ENCODE measurements at regions not wholly inside any gene's neighbourhood (a gene's known extent, or its start where the extent isn't known, plus 50 kb on each side); places are given as distances from the start of the nearest gene placed in this dataset.
"Not testable (repeated sequence)": the region's sequence is repeated elsewhere in the genome, so short reads cannot be mapped to it uniquely, and the experiment has no call there.

DNA sequence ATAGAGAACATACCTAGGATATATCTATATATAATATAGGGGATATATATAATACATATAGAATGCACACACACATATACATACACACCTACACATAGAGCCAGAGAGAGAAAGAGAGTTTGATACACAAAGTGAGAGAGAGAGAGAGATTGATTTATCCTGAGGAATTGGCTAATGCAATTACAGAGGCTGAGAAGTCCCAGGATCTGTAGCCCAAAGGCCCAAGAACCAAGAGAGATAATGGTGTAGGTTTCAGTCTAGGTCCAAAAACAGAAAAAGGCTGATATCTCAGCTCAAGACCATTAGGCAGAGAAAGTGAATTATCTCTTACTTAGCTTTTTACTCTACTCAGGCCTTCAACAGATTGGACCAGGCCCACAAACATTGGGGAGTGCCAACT is 715.0 kb upstream of the LCORL start:
- no peak for DNase-seq (ENCODE audit: low read depth)

DNA sequence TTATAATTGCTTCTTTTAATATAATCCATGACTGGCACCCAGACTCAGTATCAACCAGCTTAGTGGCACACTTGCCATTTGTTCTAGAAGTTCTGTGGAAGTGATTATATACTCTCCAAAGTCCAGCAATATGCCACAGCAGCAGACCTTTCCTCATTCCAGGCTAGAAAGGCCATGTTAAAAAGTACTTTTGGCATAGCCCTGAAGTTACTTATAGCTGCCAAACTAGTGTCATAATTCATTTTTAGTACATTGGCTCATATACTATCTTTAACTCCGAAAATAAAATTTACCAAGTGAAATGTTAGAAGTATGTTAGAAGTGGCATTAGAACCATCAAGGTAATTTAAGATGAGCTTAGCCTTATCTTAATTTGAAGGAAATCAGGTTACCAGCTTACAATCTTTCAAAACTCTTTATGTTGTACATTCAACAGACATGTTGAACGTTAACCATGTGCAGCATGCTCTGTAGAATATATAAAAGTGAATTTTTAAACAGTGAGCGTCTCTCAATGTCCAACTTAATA is 714.2 kb upstream of the LCORL start:
- no peak for DNase-seq (ENCODE audit: low read depth)

DNA sequence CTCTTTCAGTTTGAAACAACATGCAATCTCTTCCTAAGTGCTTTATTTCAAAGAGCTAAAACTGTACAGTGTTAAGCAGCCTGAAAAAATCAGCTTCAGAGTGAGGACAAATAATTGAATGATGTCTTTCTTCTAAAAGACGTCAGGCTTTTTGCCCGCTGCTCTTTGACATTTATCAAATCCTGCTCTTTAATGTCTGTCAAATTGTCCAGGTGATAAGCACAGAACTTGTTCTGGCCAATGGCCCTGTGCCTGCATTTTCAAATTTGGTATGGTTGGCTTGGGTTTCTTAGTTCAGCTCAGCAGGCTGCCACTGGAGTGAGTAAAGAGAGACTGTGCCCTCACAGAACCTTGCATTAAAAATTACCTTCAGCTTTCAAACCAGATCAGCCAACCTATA is 712.9 kb upstream of the LCORL start:
- DNase-seq (ENCODE audit: low read depth), result no peak

DNA sequence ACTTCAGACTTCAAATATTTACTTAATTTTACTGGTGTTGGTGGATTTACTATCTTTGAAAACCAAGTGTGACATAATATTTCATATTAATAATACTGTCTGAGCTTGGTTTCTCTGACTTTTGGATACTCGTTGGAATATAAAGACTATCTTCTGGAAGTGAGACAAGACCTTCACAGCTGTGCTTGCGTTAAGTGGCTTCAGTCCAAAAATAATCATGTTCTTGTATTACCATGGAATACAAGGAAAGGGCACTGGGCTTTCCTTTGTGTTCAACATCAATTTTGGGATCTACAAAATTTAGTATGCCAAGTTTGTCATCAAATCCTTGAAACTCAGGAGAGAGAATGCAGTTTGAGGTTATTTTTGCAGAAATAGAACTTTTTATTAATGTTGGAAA is 712.4 kb upstream of the LCORL start:
- DNase-seq (ENCODE audit: low read depth), result no peak

DNA sequence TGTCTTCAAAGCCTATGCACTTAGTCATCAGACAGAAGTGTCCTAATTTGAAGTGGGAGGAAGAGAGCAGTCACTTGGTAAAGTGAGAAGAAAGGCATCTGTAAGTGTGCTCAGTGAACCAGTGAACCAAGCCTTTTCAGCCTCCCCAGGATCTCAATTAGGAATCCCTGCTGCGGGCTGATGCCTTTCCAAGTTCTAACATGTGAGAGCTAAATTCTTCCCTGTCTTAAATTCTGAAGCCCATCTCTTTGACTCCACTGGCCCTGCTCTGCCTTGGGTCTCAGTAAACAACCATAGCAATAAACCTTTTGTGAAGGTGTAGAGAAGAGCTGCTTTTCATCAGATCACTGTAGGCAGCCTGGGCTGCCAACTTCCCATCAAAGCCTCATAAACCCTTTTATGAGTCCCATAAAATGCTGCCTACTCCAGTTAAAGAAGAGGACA is 701.2 kb upstream of the LCORL start:
- no peak for DNase-seq (ENCODE audit: low read depth)

DNA sequence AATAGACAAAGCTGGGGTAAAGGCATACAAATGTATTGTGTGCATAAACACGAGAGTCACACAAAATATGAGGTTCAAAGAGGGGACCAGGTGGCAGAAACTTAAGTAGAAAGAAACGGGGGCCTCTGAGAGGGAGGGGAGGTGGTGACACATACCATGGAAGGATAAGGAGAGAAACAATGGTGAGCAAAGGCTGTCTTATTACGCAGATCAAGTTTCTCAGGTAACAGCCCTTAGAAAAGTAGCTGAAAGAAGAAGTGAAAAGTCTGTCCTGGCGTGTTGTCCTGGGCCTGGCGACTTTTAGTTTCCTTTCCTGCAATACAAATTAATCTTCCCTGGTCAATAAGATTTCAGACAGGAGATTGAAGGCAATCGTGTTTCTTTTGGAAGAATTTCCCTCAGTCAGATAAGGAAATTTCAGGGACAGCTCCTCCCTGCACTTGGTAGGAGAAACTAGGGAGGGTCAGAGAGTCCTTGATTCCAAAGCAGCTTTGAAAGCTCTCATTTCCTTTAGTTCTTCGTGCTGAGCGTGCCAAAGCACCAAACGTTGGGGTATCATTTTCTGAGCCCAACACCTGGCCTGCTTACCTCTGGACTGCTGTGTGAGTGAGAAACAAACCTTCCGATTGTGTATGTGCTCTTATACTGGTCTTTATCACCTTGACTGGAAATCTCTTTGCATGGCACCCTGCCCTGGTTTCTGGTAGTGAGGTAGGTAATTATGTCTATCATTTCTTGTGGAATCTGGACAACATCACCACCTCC is 676.7 kb upstream of the LCORL start:
- no peak for DNase-seq (ENCODE audit: low read depth)

DNA sequence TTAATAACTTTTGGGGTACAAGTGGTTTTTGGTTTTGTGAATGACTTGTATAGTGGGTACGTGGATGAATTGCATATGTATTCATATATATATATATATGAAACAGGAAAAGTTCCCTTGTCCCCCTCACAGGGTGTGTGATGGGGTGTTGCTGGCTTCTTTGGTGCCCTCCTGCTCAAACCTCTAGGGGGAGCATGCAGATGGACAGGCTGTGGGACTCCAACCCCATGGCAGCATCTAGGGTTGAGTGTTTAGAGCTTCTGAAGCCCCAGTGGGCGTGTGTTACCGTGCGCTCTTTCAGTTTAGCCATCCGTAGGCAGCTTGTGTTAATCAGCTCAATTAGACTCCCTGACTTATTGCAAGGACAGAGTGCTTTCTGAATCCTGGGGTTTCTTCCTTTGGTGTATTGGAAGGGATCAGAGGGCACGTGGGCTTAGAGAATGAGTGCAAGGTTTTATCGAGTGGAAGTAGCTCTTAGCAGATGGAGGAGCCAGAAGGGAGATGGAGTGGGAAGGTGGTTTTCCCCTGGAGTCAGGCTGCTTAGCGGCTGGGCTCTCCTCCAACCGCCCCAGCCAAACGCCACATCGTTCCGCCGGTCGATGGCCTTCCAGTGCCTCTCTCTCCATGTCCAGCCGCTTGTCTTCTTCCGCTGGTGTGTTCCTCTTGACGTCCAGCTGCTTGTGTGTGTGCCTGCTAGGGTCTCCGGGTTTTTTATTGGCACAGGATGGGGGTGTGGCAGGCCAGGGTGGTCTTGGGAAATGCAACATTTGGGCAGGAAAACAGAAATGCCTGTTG is 674.4 kb upstream of the LCORL start:
- DNase-seq (ENCODE audit: low read depth), result no peak

DNA sequence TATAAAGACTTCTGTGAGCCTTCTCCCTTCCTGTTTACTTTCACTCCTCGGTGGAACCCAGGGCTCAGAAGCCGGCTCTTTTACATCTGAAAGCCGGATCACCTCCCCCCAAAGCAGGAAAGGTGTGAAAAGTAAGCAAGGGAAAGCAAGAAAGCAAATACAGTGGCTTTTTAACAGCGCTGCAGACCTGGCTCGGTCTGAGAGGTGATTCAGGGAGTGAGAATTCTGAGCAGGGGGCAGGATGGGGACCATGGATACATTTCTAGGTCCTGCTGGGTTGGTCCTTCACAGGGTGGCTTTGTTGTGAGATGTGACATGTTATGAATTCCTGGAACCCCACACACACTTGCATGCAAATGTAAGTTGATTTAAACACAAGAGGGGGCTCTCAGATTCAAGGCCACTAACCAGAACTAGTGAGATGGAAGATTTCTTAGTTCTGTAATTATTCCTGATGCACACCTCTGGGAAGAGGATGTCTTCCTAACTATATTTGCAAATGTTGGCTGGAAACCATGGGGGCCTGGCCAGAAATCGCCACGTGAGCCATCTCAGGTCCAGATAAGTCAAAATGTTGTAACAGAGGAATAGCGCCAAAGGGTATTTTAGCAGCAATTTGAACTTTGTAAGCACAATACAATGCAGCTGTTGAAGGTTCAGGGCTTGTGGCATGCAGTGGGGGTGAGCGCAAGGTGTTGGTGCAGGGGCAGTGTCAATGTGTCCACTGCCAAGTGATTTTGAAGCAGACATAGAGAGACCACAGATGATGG is 670.1 kb upstream of the LCORL start:
- DNase-seq (ENCODE audit: low read depth), result no peak

DNA sequence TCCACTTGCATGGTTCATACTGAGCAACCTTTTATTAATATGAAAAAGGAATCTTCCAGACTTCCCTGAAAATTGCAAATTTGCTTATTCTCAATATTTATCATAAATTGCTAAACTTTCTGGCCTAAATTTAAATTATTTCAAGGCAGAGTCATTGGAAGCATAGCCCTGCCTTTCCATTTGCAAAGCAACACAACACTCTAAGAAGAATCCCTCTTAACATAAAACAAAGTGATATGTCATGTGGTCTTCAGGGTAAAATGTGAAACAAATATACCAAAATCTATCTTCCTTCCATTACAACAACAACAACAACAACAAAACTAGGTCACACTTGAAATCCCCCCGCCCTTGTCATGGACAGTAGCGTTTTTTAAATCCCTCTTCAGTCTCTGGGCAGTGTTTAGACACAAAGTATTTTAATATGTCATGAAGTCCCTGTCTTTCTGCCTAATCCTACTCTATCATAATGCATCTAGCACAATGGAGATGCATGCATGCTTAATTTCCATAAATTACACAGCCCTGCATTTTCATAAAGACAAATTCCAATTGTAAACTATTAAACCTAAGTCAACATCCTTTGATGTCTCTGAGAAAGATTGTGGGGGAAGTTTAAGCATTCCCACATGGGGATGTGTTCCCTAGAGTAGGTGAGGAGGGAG is 668.9 kb upstream of the LCORL start:
- DNase-seq (ENCODE audit: low read depth), result no peak

DNA sequence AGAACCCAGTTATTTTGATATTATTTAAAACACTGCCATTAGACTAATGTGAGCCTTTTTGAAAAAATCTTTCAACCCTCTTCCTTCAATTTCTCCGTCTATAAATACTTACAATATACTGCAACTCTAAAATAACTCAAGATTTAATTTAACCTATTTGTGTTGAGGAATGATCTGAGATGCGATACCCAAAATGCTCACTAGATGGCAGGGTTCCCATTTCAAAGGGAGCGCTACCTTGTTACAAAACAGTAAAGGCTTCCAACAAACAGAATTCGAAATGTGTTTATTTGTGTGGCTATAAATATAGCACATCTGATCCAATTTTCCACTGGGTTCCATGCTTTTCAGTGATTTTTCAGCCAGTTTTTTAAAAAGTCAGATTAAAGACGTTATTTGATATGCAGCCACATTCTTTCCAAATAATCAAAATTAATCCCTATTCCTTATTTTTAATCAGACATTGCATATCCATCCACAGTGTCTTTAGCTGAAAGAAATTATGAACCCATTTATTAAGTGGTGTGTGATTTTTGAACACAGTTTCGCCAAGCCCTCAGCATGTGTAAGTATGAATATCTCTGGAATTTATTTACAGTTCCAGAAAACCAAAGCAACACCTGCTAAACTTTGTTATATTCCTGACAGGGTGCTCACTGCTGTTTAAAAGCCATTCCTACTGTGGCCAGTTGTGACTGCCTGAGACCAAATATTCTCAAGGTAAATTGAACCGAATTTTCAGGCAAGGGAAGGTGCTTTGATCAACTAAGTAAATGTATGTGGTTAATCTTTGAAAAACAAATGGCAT is 668.0 kb upstream of the LCORL start:
- DNase-seq (ENCODE audit: low read depth), result peak; percentile 31

DNA sequence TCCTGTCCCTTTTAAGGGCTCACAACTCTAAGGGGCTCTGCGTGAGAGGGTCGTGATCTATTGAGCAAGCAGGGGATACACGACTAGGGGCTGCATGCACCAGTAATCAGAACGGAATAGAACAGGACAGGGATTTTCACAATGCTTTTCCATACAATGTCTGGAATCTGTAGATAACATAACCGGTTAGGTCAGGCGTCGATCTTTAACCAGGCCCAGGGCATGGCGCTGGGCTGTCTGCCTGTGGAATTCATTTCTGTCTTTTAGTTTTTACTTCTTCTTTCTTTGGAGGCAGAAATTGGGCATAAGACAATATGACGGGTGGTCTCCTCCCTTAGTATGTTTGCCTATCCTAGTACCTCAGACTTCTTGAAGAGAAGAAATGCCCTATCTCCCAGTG is 666.8 kb upstream of the LCORL start:
- DNase-seq (ENCODE audit: low read depth), result not testable (repeated sequence)

DNA sequence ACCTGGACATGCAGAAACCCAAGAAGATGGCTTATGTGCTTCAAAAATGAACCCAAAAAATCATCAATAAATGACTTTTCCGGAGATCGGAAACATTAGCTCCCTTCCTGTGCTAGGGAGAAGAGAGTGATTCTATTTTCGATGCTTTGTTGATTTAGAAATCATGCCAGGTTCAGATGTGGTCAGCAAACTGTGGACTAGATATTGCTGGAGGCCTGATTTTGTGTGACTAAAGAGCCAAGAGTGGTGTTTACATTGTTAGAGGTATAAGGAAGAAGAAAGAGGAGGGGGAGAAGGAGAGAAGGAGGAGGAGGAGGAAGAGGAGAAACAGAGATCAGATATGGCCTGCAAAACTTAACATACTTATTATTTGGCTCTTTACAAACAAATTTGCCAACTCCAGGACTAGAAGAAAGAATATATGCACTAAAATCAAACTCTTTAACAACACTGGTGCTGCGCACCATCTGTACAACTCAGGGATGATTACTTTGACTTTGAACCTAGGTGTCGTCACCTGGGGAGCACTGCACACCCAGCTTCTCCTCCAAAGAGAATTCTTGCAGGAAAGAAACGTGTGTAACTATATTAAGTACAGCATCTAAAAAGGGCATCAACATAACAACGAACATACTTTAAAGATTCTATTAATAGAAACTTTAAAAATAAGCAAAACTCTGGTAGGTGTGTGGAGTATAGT is 664.9 kb upstream of the LCORL start:
- no peak for DNase-seq (ENCODE audit: low read depth)

DNA sequence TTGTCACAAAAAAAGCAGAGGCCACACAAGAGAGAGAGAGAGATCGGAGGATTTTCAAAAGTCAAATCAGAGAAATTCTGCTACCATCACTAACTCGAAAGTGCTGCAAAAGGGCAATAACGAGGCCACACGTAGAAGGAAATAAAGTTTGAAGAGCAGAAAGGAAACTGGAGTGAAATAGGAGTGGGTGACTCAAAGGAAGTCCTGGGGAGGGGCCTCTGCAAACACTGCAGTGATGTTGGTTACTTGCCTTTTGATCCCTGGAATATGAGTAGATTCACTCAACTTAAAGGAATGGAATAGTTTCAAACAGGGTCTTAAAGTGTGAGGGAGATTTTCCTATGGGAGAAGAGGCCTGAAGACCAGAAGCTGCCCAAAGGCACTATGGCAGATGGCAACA is 663.4 kb upstream of the LCORL start:
- DNase-seq (ENCODE audit: low read depth), result no peak

DNA sequence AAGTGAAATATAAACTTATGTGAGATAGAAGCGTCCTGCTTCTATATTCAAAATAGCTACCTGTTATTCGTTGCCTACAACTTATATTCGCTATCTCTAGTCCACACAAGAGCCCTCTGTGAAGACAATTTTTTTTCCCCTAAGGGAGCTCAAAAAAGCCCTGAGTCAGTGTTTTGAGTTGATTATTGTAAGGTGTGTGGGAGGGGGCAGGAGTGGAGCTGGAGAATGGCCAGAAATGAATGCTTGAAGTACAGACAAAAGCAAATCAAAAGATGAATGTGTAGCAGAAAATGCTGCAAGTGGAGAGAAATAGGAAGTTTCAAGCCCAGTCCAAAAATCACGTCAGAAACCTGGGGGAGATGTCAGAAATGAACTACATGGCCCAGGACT is 655.0 kb upstream of the LCORL start:
- no peak for DNase-seq (ENCODE audit: low read depth)

DNA sequence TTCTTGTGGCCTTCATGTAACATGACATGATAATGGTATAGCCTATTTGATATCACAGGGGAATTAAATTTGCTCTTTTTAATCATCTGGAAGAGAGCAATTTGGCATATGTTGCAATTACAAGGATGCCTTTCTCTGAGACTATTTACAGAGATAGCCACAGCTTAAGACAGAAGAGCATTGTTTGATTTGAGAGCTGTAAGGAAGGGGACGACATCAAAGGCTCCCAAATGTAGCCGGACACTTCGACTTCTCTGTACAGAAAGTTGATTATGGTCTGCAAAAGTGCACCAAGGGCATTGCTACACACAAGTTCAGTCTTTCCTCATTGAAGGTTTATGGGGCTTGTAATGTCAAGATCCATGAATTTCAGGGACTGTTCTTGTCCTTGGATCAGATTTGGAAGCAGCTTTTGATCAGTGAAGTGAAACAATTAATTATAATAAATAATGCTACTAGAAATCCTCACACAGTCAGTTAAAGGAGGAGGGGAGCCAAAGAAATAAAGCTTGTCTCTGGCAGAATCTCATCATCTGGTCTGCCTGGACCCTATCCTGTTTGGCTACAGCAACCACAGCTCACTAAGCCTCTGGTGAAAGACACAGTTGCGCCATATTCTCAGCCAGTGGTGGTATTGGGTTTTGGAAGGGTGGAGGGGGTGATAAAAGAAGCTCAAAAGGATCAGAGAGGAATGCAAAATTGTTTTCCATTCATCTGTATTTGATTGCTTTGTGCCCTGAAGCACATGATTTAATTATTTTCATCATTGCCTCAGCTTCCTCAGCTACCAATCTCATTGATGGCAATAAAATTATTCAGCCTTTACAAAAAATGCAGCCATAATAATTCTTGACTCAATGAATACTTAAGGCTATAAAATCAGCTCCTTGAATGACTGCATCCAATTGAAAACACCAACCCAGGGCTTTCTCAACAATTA is 654.3 kb upstream of the LCORL start:
- no peak for DNase-seq (ENCODE audit: low read depth)

DNA sequence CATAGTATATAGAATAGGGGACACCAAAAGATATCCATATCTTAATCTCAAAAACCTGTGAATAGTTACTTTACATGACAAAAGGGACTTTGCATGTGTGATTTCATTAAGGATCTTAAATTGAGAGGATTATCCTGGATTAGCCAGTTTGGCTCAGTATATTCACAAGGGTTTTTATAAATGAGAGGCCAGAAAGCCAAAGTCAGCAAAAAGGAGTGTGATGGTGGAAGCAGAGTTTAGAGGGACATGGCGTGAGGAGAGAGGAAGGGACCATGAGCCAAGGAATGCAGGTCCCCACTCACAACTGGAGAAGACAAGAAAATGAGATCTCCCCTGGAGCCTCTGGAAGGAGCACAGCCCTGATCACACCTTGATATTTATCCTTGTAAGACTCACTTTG is 648.5 kb upstream of the LCORL start:
- no peak for DNase-seq (ENCODE audit: low read depth)

DNA sequence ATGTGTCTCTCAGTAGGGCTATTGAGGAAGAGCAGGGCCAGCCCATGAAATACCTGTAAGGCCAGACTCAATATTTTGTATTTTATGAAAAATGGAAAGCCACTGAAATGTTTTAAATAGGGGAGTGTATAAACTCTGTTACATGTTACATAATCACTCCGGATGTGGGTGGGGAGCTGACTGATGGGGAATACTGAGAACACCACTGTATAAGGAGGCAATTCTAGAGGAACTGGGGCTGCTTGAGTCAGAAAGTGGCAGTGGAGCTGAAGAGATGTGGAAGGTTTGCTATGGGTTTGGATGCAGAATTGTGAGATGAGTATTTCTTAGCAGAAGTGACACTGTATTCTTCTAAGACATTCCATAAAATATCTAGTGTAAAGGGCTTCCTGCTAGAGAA is 647.8 kb upstream of the LCORL start:
- no peak for DNase-seq (ENCODE audit: low read depth)

DNA sequence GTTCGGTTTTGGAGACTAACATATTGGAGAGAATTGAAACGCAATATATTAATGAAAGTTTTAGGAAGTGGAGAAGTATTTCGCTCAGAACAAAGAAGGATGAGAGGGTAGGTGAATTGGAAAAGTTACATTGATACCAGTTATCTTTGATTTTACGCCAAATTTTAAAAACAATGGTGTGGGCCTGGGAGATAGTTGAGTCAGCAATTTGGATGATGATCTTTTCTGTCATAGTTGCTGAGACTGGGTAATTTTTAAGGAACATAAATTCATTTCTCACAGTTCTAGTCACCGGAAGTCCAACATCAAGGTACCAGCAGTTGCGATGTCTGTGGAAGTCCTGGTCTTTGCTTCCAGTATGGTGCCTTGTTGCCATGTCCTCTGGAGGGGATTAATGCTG is 644.8 kb upstream of the LCORL start:
- no peak for DNase-seq (ENCODE audit: low read depth)

DNA sequence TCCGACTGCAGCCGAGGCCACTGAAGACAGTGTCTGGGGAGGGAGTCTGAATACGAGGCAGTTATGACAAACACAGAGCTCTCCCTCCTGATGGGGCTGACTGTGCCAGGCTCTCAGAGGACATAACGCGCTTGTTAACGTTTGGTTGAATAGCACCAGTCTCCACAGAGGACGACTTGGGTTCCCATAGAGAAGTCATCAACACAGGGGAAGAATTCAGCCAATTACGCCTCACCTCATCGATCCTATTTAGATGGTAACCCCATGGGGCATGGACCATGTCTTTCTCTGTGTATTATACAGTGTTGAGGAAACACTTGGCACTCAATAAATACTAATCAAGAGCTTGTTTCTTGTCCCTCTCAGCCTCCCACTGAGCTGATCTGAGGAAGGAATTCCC is 642.6 kb upstream of the LCORL start:
- no peak for DNase-seq (ENCODE audit: low read depth)
